Fibroblast of villous mesenchyme (primary cell): ENCODE measurements at regions not wholly inside any gene's neighbourhood (a gene's known extent, or its start where the extent isn't known, plus 50 kb on each side); places are given as distances from the start of the nearest gene placed in this dataset.

Experiments
- DNase-seq: peaks from one replicate; pipeline ENCODE4 v3.0.0-alpha.2; 2010; ENCODE audit warnings: low read depth
- H3K4me3 ChIP-seq: 2 replicates; pipeline ENCODE4 v1.5.1; 2011; ENCODE audit warnings: low read depth, mild to moderate bottlenecking, low read length
- CTCF ChIP-seq: IDR thresholded peaks from 2 replicates; pipeline ENCODE4 v1.5.1; 2012; ENCODE audit warnings: low read depth, mild to moderate bottlenecking, low read length; ENCODE audit not compliant: insufficient read depth

GRCh38 chr2:15813481-15814266 is 126.7 kb upstream of the MYCN start:
- DNase-seq: no peak
- TF ChIP-seq CTCF: no peak

GRCh38 chr2:15814403-15814802 is 125.9 kb upstream of the MYCN start:
- no peak for DNase-seq
- no peak for TF ChIP-seq CTCF
- no peak overlapping the region for H3K4me3 ChIP-seq

More at GRCh38 chr2:15813481-15814266, 126.7 kb upstream of the MYCN start:
- no peak overlapping the region for H3K4me3 ChIP-seq

GRCh38 chr2:15814946-15815345 is 125.4 kb upstream of the MYCN start:
- H3K4me3 ChIP-seq: no peak overlapping the region
- TF ChIP-seq CTCF: no peak
- no peak for DNase-seq

GRCh38 chr2:15816226-15816625 is 124.1 kb upstream of the MYCN start:
- no peak for TF ChIP-seq CTCF
- no peak for DNase-seq
- no peak overlapping the region for H3K4me3 ChIP-seq

GRCh38 chr2:15816674-15817406 is 123.5 kb upstream of the MYCN start:
- DNase-seq: no peak
- no peak for TF ChIP-seq CTCF
- no peak overlapping the region for H3K4me3 ChIP-seq

GRCh38 chr2:15817748-15818147 is 122.6 kb upstream of the MYCN start:
- TF ChIP-seq CTCF: no peak
- no peak overlapping the region for H3K4me3 ChIP-seq
- DNase-seq: no peak
